Thyroid gland (tissue), 4 donors: ENCODE measurements at regions not wholly inside any gene's neighbourhood (a gene's known extent, or its start where the extent isn't known, plus 50 kb on each side); places are given as distances from the start of the nearest gene placed in this dataset.

Experiments used
- POLR2A ChIP-seq, 2 donors: fragments of 450-650 bp; IDR thresholded peaks; one replicate each; pipeline ENCODE4 v1.6.1; 2017; ENCODE audit warnings: antibody characterized with exemption in 2 of 2, mild to moderate bottlenecking in 2 of 2, moderate library complexity in 1 of 2
- TF ChIP-seq, protein P1 (sequence below), 6 experiments: fragments of 200-600 bp in 3 of 6; fragments of 450-650 bp in 3 of 6; sonication (generic) in 3 of 6; IDR thresholded peaks; one replicate each; pipeline ENCODE4 v1.5.1; 2016 to 2019; ENCODE audit warnings: antibody characterized with exemption in 6 of 6, mild to moderate bottlenecking in 2 of 6, inconsistent platforms in 1 of 6, moderate library complexity in 1 of 6

DNA sequence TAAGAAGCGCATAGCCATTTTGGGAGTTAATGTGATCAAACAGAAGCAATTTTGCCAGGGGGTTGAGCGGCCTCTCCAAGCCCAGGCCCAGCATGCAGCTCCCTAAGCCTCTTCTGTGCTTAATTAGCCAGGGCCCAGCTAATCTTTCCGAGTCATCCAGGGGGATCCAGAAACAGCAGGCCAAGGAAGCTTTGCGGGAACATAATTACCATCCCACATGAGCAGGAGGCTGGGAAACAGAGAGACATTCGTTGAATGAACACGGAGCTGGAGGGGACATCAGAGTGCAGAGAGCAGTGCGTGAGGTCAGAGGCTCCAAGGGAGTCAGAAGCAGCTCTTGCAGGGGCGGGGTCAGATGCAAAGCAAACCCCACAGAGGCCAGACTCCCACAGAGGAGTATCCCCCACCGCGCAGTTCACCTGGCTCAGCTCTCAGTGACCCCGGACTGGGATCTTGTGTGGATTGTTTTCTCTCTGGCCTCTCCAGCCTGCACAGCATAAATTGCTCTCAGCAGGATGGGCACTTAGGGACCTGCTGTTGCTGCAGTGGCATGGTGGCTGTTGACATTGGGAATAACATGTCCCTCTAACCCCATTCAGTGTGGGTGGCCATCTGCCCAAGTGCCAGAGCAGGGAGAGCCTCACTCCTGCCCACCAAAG, 657.4 kb downstream of the AJAP1 start:
- TF ChIP-seq POLR2A (IDR thresholded peaks at IDR 0.05), result no peak
- TF ChIP-seq, protein P1, sequence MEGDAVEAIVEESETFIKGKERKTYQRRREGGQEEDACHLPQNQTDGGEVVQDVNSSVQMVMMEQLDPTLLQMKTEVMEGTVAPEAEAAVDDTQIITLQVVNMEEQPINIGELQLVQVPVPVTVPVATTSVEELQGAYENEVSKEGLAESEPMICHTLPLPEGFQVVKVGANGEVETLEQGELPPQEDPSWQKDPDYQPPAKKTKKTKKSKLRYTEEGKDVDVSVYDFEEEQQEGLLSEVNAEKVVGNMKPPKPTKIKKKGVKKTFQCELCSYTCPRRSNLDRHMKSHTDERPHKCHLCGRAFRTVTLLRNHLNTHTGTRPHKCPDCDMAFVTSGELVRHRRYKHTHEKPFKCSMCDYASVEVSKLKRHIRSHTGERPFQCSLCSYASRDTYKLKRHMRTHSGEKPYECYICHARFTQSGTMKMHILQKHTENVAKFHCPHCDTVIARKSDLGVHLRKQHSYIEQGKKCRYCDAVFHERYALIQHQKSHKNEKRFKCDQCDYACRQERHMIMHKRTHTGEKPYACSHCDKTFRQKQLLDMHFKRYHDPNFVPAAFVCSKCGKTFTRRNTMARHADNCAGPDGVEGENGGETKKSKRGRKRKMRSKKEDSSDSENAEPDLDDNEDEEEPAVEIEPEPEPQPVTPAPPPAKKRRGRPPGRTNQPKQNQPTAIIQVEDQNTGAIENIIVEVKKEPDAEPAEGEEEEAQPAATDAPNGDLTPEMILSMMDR (IDR thresholded peaks at IDR 0.05), result no peak
